HCT116 (cell line): ENCODE measurements at regions not wholly inside any gene's neighbourhood (a gene's known extent, or its start where the extent isn't known, plus 50 kb on each side); places are given as distances from the start of the nearest gene placed in this dataset.

Experiments
- ATAC-seq: fragments of 200-7000 bp; cut with Tn5 transposase; 2 replicates; pipeline ENCODE4 v1.9.1; 2020; ENCODE audit warnings: mild to moderate bottlenecking, moderate library complexity
- BruUV-seq: library from RNA; stranded (reverse); fragments of 400-500 nt; replicated peaks from 2 replicates; lab custom pipeline; 2021; lab: Mats Ljungman, UMichigan
- CTCF ChIA-PET: fragments of 300-600 bp; sonication (Branson Sonifier 250); formaldehyde crosslinking; loops from one replicate; lab custom pipeline; 2021; ENCODE audit warnings: antibody characterized with exemption; lab: Charles Lee
- POLR2A ChIA-PET: fragments of 300-600, 350-600 bp; sonication (Branson Sonifier 250); formaldehyde crosslinking; loops from one replicate; lab custom pipeline; 2021; ENCODE audit warnings: antibody characterized with exemption; lab: Charles Lee
- RAD21 ChIA-PET, 2 experiments: fragments of 300-600 bp; sonication (Branson Sonifier 250); formaldehyde crosslinking; loops; one replicate each; lab custom pipeline; 2023; ENCODE audit warnings: low total read pairs in 2 of 2; ENCODE audit not compliant: uncharacterized antibody in 2 of 2, unreplicated experiment in 2 of 2, low non-redundant PET in 1 of 2; lab: Charles Lee
- DNase-seq: peaks from one replicate; pipeline ENCODE4 v3.0.0-alpha.2; 2010; ENCODE audit warnings: low read depth, low spot score
- H2AFZ ChIP-seq: fragments of 200-600 bp; shearing (Covaris generic), sonication (generic); 2 replicates; pipeline ENCODE4 v1.6.1; 2017; ENCODE audit warnings: low read depth, mixed run types, mixed read lengths, antibody characterized with exemption, low read length; ENCODE audit not compliant: poor library complexity, severe bottlenecking
- H3K27ac ChIP-seq: 2 replicates; pipeline ENCODE4 v1.5.1; 2012; ENCODE audit warnings: low read depth, low read length
- H3K27me3 ChIP-seq: fragments of 200-600 bp; sonication (generic); 2 replicates; pipeline ENCODE4 v1.6.1; 2016; ENCODE audit warnings: mixed run types, low read length, mixed read lengths; ENCODE audit not compliant: insufficient read depth
- H3K36me3 ChIP-seq, 2 experiments: fragments of 200-500 bp in 1 of 2; fragments of 200-600 bp in 1 of 2; sonication (Bioruptor generic) in 1 of 2; sonication (generic) in 1 of 2; 2 replicates each; pipeline versions ENCODE4 v1.5.1 to v1.6.1; 2014 to 2016; ENCODE audit warnings: low read length in 2 of 2, inconsistent platforms in 1 of 2, mixed read lengths in 1 of 2, mixed run types in 1 of 2; ENCODE audit not compliant: insufficient read depth in 2 of 2, control insufficient read depth in 1 of 2
- H3K4me1 ChIP-seq, 2 experiments: fragments of 200-600 bp in 1 of 2; sonication (generic) in 1 of 2; 2 replicates each; pipeline versions ENCODE4 v1.5.1 to v1.6.1; 2012 to 2017; ENCODE audit warnings: low read length in 2 of 2, inconsistent platforms in 1 of 2, mild to moderate bottlenecking in 1 of 2, mixed read lengths in 1 of 2, mixed run types in 1 of 2, moderate library complexity in 1 of 2; ENCODE audit not compliant: insufficient read depth in 2 of 2, control insufficient read depth in 1 of 2
- H3K4me2 ChIP-seq: fragments of 200-600 bp; sonication (generic); 2 replicates; pipeline ENCODE4 v1.6.1; 2017; ENCODE audit warnings: mixed run types, low read length, mixed read lengths
- H3K4me3 ChIP-seq, 2 experiments: fragments of 200-600 bp in 1 of 2; sonication (generic) in 1 of 2; replicated peaks in 1 of 2; 2 replicates each; pipeline ENCODE4 v1.5.1; 2011 to 2016; ENCODE audit warnings: low read length in 2 of 2, control low read depth in 1 of 2, low read depth in 1 of 2, mild to moderate bottlenecking in 1 of 2, mixed read lengths in 1 of 2, mixed run types in 1 of 2
- H3K79me2 ChIP-seq: fragments of 200-600 bp; sonication (generic); 2 replicates; pipeline ENCODE4 v1.6.1; 2017; ENCODE audit warnings: mild to moderate bottlenecking, mixed run types, low read length, moderate library complexity, mixed read lengths; ENCODE audit not compliant: insufficient read depth
- H3K9ac ChIP-seq: fragments of 200-600 bp; sonication (generic); 2 replicates; pipeline ENCODE4 v1.6.1; 2016; ENCODE audit warnings: low read length, mixed read lengths
- H3K9me2 ChIP-seq: fragments of 200-600 bp; sonication (generic), shearing (Covaris generic); 2 replicates; pipeline ENCODE4 v1.6.1; 2017; ENCODE audit warnings: mixed run types, mild to moderate bottlenecking, moderate library complexity; ENCODE audit not compliant: insufficient read depth
- H3K9me3 ChIP-seq, 2 experiments: fragments of 200-500 bp in 1 of 2; fragments of 200-600 bp in 1 of 2; sonication (Bioruptor generic) in 1 of 2; sonication (generic) in 1 of 2; 2 replicates each; pipeline ENCODE4 v1.6.1; 2014 to 2017; ENCODE audit warnings: low read length in 2 of 2, mixed read lengths in 2 of 2, inconsistent platforms in 1 of 2, low read depth in 1 of 2, mild to moderate bottlenecking in 1 of 2, mixed run types in 1 of 2, moderate library complexity in 1 of 2; ENCODE audit not compliant: control insufficient read depth in 1 of 2, insufficient read depth in 1 of 2
- H4K20me1 ChIP-seq: fragments of 200-600 bp; sonication (generic), shearing (Covaris generic); 2 replicates; pipeline ENCODE4 v1.6.1; 2017; ENCODE audit warnings: mixed run types, mild to moderate bottlenecking, moderate library complexity; ENCODE audit not compliant: insufficient read depth
- CBX3 ChIP-seq: IDR thresholded peaks from 2 replicates; pipeline ENCODE4 v1.6.1; 2012; ENCODE audit warnings: low read depth
- CEBPB ChIP-seq: IDR thresholded peaks from 2 replicates; pipeline ENCODE4 v1.6.1; 2012; ENCODE audit warnings: low read depth
- EZH2 ChIP-seq: fragments of 200-600 bp; sonication (generic); IDR thresholded peaks from 2 replicates; pipeline ENCODE4 v1.6.1; 2017; ENCODE audit warnings: antibody characterized with exemption, mixed run types
- EZH2phosphoT487 ChIP-seq: fragments of 200-600 bp; IDR thresholded peaks from 2 replicates; pipeline ENCODE4 v1.6.1; 2018; ENCODE audit warnings: antibody characterized with exemption, borderline replicate concordance
- POLR2A ChIP-seq: IDR thresholded peaks from 2 replicates; pipeline ENCODE4 v1.7.0; 2011; ENCODE audit warnings: borderline replicate concordance; ENCODE audit not compliant: insufficient read depth, insufficient read length; ENCODE audit errors: extremely low read depth
- POLR2AphosphoS5 ChIP-seq: IDR thresholded peaks from 2 replicates; pipeline ENCODE4 v1.6.1; 2011; ENCODE audit warnings: mild to moderate bottlenecking, low read depth, low read length, moderate library complexity
- RAD21 ChIP-seq: IDR thresholded peaks from 2 replicates; pipeline ENCODE4 v1.6.1; 2012; ENCODE audit warnings: low read depth, mild to moderate bottlenecking
- SP1 ChIP-seq: IDR thresholded peaks from 2 replicates; pipeline ENCODE4 v1.6.1; 2012; ENCODE audit warnings: low read depth
- SRF ChIP-seq: IDR thresholded peaks from 2 replicates; pipeline ENCODE4 v1.6.1; 2012; ENCODE audit warnings: low read depth
- YY1 ChIP-seq: IDR thresholded peaks from 2 replicates; pipeline ENCODE4 v1.6.1; 2011; ENCODE audit warnings: low read length, low read depth, moderate library complexity, mild to moderate bottlenecking; ENCODE audit not compliant: insufficient replicate concordance; ENCODE audit errors: extremely low read depth
- ZNF274 ChIP-seq: fragments of 200-500 bp; sonication (Bioruptor generic); IDR thresholded peaks from 2 replicates; pipeline ENCODE4 v1.6.1; 2014; ENCODE audit warnings: mild to moderate bottlenecking, low read depth, low read length, inconsistent platforms
- intact Hi-C: fragments of 100-400 bp; cut with micrococcal nuclease; formaldehyde crosslinking; loops from 2 replicates; pipeline ENCODE4 v1.10.0; 2022
- TF ChIP-seq, protein P1 (sequence below), 3 experiments: fragments of 200-600 bp in 1 of 3; sonication (generic) in 1 of 3; IDR thresholded peaks in 2 of 3; conservative IDR thresholded peaks in 1 of 3; 2 replicates each; pipeline ENCODE4 v1.5.1; 2012 to 2017; ENCODE audit warnings: low read depth in 2 of 3, low read length in 2 of 3, antibody characterized with exemption in 1 of 3, borderline replicate concordance in 1 of 3, control low read depth in 1 of 3, mild to moderate bottlenecking in 1 of 3, mixed read lengths in 1 of 3, mixed run types in 1 of 3, moderate library complexity in 1 of 3; ENCODE audit not compliant: insufficient read depth in 1 of 3

DNA sequence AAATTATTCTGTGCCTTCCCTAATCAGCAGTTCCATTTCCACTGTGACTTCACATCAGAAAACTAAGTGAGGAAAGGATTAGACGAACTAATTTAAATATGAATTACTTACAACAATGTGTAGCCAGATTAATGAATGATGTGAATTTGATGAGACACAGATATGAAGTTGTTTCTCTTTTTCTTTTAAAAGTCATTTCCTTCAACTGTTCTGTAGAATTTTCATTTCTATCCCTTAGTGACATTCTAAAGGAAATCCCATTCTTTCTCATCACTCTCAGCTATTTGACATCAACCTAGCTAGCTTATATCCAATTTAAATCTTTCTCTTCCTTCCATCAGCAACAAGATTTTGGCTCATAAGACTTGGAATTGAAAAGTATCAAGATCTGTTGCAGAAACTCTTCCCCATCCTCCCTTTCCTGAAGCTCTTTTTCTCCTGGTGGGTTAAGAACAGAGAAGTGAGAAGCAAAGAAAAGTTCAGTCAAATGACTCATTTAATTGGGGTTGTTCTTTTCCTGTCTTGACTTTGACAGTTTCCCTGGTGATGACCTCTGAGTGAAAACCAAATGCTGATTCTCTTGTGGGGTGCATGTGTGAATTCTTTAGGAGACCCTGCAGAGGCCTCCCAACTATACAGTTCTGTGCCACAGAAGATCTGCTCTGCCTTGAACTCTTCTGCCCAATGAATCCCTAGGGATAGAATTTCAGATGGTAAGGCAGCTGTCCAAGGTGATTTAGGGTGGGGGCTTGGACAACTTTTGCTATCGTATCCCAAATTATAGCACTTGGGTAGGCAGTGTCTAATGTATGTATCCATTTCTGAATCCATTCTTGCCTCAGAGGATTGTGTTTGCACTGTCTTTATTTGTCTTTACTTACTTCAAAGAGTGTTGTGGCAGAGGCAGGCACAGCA lies 232.5 kb upstream of the GPRIN3 start:
- ChIA-PET POLR2A (no interaction called here), CTCF (no interaction called here), RAD21 (no interaction called here)
- Histone ChIP-seq H3K9me3 (no peaks in the 10 kb centered on the region), H3K36me3 (no peaks in the 10 kb centered on the region), H3K9me2 (no peaks in the 10 kb centered on the region), H2AFZ (no peak overlapping the region), H3K4me3 (no peak overlapping the region), H3K79me2 (no peaks in the 10 kb centered on the region), H3K9ac (no peak overlapping the region), H4K20me1 (no peaks in the 10 kb centered on the region), H3K27ac (no peak overlapping the region), H3K4me2 (no peak overlapping the region), H3K4me1 (no peaks in the 10 kb centered on the region), H3K27me3 (no peaks in the 10 kb centered on the region)
- no peak for ATAC-seq
- TF ChIP-seq, protein P1, sequence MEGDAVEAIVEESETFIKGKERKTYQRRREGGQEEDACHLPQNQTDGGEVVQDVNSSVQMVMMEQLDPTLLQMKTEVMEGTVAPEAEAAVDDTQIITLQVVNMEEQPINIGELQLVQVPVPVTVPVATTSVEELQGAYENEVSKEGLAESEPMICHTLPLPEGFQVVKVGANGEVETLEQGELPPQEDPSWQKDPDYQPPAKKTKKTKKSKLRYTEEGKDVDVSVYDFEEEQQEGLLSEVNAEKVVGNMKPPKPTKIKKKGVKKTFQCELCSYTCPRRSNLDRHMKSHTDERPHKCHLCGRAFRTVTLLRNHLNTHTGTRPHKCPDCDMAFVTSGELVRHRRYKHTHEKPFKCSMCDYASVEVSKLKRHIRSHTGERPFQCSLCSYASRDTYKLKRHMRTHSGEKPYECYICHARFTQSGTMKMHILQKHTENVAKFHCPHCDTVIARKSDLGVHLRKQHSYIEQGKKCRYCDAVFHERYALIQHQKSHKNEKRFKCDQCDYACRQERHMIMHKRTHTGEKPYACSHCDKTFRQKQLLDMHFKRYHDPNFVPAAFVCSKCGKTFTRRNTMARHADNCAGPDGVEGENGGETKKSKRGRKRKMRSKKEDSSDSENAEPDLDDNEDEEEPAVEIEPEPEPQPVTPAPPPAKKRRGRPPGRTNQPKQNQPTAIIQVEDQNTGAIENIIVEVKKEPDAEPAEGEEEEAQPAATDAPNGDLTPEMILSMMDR (IDR thresholded peaks at IDR 0.05 in 2 of 3, conservative IDR thresholded peaks at IDR 0.05 in 1 of 3; ENCODE audit: borderline replicate concordance in 1 of 3, insufficient read depth in 1 of 3, low read depth in 2 of 3, low read length in 2 of 3): no peak
- TF ChIP-seq POLR2A: no peak
- TF ChIP-seq YY1: no peak
- DNase-seq: no peak
- intact Hi-C loops: no loop called here
- BruUV-seq: no TSS peak

DNA sequence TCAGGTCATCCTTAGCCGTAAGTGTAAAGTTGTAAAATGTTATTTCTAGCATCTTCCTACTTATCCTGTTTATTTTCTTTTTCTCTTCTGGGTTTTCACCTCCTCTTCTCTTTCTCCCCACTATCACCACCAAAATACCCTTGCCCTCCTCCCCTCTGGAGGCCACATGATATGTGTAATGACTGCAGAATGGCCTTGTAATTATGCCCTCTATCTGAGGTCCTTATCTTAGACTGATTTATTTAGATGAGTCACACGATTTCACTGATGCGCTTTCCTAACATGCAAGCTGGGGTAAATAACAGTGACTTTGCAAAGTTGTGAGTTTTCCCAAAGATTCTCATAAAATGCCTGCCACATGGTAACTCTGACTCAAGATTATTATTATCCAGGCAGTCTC lies 231.8 kb upstream of the GPRIN3 start:
- Histone ChIP-seq H3K79me2 (no peaks in the 10 kb centered on the region), H3K27me3 (no peaks in the 10 kb centered on the region), H3K4me1 (no peaks in the 10 kb centered on the region), H4K20me1 (no peaks in the 10 kb centered on the region), H3K27ac (no peak overlapping the region), H3K4me2 (no peak overlapping the region), H3K4me3 (no peak overlapping the region), H2AFZ (no peak overlapping the region), H3K36me3 (no peaks in the 10 kb centered on the region), H3K9me3 (no peaks in the 10 kb centered on the region), H3K9ac (no peak overlapping the region)
- ChIA-PET POLR2A (no interaction called here), CTCF (no interaction called here)
- no TSS peak for BruUV-seq
- TF ChIP-seq POLR2AphosphoS5 (no peak), RAD21 (no peak), CEBPB (no peak), ZNF274 (no peak), SP1 (no peak), SRF (no peak), CBX3 (no peak), EZH2 (no peak), EZH2phosphoT487 (no peak)
- TF ChIP-seq, all 23 proteins: peak for 0
- no peak for DNase-seq
- intact Hi-C loops: no loop called here
- RAD21 ChIA-PET: no interaction called here
- H3K9me2 ChIP-seq: no peaks in the 10 kb centered on the region
- ATAC-seq: no peak
